ENCODE measurements at regions not wholly inside any gene's neighbourhood (a gene's known extent, or its start where the extent isn't known, plus 50 kb on each side); places are given as distances from the start of the nearest gene placed in this dataset.
"Not testable (repeated sequence)": the region's sequence is repeated elsewhere in the genome, so short reads cannot be mapped to it uniquely, and the experiment has no call there.

DNA sequence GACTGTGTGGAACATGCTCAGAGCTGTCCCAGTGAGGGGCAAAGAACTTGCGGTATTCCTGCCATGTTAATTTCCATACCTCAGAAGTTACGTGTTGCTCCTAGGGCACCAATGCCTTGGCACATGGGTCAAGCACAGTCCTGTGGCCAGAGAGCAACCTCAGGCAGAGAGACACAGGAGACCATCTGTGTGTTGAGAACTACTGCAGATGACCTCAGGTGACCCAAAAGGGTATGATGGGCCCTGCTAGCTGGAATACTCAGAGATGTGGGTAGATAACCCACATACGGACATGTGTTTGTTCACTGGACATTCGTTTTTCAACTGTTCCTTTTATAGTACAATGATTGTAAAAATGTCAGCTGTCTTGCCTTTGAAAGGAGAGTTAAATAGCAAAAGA is 71.5 kb upstream of the BMP2 start:
- DNase-seq (no peak), ATAC-seq (no peak)
- intact Hi-C loops (cut with micrococcal nuclease): no loop called here

DNA sequence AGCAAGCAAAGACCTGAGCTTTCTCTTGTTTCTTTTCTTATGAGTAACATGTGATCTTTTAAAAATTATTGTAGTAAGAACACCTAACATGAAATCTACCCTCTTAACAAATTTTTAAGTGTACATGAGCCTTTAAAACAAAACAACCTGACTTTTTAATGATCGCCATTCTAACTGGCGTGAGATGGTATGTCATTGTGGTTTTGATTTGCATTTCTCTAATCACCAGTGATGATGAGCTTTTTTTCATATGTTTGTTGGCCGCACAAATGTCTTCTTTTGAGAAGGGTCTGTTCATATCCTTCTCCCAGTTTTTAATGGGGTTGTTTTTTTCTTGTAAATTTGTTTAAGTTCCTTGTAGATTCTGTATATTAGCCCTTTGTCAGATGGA is 73.7 kb upstream of the BMP2 start:
- DNase-seq; ATAC-seq; intact Hi-C loops (cut with micrococcal nuclease): not testable (repeated sequence)

DNA sequence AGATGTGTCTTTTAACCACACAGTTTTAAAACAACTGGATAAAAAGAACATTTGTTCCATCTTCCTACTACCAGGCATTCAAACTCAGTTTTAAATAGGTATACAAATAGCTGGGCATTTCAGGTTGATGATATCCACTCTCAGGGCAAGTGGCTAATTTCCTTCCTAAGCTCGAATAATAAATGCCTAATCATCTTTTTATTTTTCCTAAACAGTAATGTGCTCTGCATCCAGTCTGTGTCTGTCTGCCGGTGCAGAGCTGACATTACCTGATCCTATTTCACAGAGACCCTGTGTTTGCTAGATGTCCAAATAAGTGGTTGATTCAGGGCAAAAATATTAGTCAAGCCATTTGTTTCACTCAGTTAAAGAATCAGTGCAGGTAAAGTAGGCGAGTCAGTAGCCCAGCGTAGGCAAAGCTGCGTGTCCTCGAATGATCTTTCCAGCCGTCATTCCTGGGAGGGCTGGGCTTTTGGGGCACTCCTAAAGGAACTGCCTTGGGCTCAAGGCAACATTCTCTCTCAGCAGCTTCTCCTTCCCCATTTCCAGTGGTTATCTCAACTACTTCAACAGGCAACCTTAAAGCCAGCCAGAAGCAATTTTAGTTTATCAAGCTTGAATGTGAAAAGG is 74.2 kb upstream of the BMP2 start:
- ATAC-seq (peak; percentile 63), DNase-seq (no peak)
- intact Hi-C loops (cut with micrococcal nuclease): no loop called here

DNA sequence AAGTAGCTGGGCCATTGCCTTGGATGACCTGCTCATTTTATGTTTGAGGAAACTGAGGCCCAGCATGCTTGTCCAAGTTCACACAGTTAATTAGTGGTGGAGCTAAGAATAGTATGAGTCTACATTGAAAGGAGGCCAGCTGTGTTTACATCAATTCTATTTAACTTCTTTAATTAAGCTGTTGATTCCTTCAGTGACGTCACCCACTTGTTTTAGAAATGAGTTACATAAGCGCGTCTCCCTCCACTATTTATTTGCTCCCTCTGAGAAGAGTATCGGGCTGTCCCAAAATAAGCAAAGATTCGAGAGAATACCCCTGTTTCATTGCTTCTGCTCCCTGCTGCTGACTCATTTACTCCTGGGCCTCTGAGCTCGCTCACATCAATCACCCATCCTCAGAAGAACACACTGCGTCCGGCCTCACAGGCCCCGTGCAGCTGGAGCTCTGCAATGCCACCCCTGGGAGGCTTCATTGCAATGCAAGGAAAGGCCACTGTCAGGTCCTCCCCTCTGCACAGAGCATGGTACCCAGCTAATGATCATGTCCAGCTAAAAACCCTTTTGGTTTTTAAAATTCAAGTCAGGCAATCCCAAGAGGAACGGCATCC is 74.8 kb upstream of the BMP2 start:
- ATAC-seq (peak; percentile 89), DNase-seq (peak; percentile 54)
- intact Hi-C loops (cut with micrococcal nuclease): no loop called here

DNA sequence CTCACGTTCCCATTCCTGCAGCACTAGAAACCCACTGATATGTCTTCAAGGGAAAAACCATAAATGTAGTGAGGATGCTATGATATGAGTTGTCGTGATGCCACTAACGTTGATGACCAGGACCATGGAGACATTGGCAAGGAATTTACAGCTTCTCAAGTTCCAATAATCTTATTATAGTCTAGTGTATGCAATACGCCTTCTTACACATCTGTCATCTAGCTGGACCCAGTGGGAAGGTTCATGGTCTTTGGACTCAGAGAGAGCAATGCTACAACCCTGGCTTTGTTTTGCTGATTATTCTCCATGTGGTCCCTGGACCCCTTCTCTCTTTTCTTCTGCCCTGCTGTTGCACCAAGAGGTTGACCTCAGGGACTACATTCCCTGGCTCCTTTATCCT is 76.0 kb upstream of the BMP2 start:
- intact Hi-C loops (cut with micrococcal nuclease): no loop called here
- ATAC-seq: no peak
- DNase-seq: no peak

DNA sequence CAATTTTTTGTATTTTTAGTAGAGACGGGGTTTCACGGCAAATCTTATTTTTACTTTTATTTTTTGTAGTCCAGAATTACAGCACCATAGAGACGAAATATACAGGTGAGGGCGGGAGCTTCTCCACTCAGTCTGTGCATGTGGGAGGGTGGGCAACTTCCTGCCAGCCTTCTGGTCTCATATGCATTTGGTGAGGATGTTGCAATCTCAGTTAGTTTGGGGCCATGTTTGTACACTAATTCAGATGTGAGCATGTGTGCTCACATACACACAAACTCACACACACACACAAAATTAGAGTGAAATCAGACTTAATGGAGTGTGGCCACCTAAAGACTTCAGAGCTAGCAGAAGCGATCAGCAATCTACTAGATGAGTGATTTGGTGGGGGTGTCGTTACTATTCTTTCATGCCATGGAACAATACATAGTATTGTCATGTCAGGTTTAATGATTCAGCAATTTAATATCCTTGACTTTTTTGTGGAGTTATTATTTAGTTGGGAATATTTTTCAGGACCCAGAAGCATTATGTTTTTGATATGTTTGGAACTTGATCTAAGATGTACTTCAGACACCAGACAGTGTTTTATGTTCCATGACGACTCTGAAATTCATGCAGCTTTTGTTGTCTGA is 78.0 kb upstream of the BMP2 start:
- DNase-seq: no peak
- ATAC-seq: no peak
- intact Hi-C loops (cut with micrococcal nuclease): no loop called here

DNA sequence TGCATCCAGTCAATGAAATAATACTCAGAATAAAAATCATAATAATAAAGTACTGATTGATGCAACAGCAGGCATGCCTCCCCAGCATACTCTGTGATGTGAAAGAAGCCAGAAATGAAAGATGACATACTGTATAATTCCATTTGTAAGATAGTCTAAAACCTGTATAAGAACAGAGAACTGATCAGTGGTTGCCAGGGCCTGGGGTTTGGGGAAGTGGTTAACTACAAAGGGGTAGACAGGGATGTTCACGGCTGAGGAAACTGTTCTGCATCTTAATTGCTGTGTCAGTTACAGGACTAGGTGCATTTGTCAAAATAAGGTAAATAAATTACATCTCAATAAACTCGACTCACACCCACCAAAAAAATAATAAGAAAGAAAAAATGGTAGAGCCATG is 81.3 kb upstream of the BMP2 start:
- no peak for DNase-seq

DNA sequence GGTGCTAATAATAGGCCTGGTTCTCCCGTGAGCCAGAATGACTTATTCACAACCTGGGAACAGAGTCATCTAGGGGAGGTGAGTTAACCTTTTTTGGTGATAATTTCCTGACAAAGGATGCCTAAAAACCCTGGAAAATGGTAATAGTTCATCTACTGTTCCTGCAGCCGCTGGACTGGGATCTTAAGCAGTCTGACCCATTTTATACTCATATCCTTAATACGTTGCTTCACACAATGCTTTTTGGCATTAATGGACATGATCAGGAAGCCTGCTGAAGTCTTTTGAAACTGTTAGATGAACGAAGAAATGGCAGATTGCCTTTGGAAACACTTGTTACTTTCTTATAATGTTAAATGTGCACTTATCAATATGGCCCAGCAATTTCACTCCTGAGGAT is 81.9 kb upstream of the BMP2 start:
- ATAC-seq (no peak), DNase-seq (no peak)
- intact Hi-C loops (cut with micrococcal nuclease): no loop called here

More for the DNA sequence above, 81.3 kb upstream of the BMP2 start:
- no peak for ATAC-seq
- intact Hi-C loops (cut with micrococcal nuclease): no loop called here

DNA sequence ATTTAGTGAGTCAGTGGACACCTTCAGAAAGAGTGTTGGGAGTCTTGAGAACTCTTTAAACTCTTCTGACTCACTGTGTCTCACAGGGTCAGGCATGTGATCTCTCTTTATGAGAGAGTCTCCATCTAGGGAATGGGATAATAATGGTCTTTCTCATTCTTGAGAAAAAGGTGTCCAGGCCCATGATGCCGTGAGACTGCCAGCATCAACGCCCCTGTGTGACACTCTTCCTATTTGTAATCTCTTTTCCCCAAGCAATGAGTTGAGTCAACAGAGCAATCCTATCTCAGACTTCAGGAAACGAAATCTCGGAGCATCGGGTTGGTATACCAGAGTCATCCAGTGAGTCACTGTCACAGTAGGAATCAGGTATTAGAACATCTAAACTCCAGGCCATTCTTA is 82.3 kb upstream of the BMP2 start:
- DNase-seq (no peak), ATAC-seq (no peak)
- intact Hi-C loops (cut with micrococcal nuclease): no loop called here

DNA sequence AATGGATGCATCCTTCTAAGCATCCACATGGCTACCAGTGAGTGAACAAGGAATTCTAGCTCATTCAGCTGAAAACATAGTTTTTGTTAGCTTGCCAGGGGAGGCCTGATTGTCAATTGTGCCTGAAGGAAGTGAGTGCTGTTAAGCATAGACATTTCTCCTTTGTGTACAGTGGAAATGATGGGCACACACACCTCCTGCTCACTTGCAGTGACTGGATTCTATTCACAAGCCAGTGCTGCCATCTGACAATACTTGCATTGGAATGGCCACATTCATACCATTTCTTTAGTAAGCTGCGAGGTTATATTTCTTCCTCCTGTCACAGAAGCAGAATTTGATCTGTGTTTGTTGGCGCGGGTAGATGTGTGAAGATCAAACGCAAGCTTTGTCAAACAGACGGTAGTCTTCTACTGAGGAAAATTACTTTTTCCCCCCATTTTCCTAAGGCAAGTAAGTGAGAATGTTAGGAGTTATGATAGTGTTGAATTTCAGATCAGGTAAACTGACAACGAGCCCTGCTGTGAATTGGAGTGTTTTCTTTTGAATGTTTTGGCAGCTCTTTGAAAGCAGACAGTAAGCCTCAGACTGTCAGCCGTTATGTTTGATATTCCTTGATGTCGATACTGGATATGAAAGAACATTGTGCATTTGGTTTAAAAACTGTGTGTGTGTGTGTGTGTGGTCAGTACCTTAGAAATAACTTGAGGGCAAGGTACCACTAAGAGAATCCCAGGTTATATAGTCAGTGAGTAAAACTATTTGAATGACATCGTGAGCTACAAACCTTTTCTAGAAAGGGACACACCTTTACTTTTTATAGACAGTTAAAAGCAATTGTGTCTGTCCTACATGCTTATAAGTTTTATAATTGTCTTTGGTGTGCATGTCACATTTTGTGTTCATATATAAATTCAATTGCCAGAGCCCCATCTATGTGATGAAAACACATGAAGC is 84.2 kb upstream of the BMP2 start:
- ATAC-seq (no peak), DNase-seq (no peak)
- intact Hi-C loops (cut with micrococcal nuclease): no loop called here

DNA sequence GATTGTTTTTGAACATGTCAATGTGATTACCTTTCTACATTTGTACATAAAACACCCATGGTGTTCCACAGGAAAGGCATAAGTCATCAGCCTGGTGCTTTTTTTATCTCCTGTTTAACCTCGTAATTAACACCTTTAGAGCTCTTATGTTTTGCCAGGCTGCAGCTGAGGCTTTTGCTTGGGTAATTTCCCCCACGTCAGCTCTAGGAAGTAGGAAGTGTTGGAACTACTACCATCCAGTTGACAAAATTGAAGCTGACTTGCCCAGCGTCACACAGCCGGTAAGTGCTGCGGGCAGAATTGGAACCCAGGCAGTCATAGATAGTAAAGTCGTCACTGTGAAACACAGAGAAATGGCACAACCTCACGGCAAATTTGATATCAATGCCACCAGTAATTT is 86.6 kb upstream of the BMP2 start:
- ATAC-seq: no peak
- intact Hi-C loops (cut with micrococcal nuclease): no loop called here
- DNase-seq: no peak

DNA sequence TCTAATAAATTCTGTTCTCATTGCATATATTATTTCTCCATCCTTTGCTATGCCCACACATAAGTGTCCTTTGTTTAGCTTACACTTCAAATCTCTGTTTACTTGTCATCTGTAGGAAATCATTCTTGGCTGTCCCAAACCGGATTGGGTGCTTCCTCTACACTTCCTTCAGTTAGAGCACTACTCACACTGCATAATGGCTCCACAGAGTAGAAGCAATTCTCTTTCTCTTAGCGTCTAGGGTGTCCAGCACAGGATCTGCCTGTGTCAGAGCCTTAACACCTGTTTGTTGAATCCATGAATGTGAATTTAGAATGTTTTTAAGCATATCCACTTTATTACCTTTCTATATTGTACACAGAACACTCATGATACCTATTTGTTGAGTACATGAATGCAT is 87.0 kb upstream of the BMP2 start:
- no peak for DNase-seq
- intact Hi-C loops (cut with micrococcal nuclease): no loop called here
- ATAC-seq: no peak

DNA sequence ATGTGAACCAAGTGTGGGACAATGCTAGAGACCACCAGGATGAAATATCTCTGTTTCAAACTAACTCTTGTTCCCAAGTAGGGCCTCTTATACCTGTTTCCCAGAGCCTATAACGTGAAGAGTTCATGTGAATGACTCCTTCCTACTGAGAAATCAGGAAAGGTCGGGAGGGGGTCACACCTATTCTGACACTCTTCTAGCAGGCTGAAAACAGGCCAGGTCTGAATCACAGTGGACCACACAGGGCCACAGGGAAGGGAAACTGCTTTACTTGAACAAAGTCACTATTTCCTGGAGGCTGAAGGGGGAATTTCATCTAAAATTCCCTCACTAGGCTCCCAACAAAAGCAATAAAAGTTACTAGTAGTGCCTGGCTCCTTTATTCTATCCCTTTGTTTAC is 88.4 kb upstream of the BMP2 start:
- no peak for ATAC-seq
- intact Hi-C loops (cut with micrococcal nuclease): no loop called here
- DNase-seq: no peak

DNA sequence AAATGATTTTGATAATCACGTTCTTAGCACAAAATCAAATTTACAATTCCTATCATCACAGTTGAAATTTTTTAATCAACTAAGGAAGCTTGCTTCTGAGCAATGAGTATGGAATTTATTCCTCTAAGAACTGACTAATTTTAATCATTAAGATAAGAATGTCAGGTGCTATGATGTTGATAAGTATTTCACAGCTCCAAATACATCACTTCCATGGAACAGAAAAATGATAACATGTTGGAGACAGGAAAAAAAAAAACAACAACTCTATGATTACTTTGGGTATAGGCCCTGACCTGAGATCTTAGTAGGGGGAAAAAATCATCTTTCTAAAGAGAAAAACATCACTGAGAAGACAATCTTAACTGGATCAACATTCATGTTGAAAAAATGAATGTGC is 89.4 kb upstream of the BMP2 start:
- intact Hi-C loops (cut with micrococcal nuclease): no loop called here
- DNase-seq (no peak), ATAC-seq (no peak)

DNA sequence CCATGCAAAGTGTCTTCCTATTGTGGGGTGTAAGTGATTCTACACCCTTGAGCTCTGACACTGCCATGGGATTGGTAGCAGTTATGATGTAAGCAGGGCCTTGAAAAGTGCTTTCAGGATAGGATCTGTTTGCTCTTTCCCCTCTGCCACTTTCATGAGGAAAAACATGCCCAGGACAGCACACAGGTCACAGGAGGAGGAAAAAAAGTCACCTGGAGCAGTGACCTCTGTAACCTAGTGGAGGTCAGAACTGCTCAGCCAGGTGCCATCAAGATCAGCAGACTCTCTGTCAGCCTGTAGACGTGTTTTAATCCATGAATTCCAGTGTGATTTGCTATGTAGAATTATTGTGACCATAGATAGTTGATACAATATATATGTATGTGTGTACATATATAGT is 92.7 kb upstream of the BMP2 start:
- intact Hi-C loops (cut with micrococcal nuclease): no loop called here
- DNase-seq (no peak), ATAC-seq (no peak)

DNA sequence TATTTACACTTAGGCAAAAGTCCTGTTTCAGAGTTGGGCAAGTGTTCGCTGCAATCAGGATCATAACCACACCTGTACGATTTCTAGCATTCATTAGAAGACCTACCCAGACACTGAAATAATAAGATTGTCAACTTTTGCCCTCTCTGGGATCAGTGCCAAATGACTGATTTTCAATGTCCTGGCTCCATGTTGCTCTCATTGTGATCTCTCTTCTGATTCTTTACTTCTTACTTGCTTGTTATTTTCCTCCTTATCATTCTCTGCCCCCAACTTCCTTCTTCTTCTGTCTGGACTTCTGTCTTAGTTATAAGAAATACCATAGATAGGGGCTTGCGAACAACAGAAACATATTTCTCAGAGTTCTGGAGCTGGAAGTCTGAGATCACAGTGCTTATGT is 94.4 kb upstream of the BMP2 start:
- no peak for ATAC-seq

DNA sequence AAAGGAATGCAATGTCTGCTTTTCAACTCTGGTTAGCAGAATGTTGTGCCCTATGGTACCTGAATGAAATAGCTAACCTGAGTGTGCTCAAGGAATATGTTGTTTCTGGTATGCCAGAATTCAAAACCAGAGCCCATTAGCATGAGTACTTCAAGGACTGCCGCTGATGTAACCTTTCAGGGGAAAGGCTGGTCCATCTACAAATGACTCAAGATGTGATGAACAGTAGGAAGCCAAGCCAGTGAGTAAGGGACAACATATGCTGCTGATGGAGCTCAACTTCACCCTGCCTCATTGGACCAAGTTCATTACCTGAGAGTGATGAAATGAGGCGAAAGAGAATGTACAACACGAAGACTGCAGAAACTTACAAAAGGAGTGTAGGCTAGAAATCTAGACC is 95.7 kb upstream of the BMP2 start:
- no peak for DNase-seq
- no peak for ATAC-seq
- intact Hi-C loops (cut with micrococcal nuclease): no loop called here

More for the DNA sequence above, 94.4 kb upstream of the BMP2 start:
- intact Hi-C loops (cut with micrococcal nuclease): no loop called here
- no peak for DNase-seq

DNA sequence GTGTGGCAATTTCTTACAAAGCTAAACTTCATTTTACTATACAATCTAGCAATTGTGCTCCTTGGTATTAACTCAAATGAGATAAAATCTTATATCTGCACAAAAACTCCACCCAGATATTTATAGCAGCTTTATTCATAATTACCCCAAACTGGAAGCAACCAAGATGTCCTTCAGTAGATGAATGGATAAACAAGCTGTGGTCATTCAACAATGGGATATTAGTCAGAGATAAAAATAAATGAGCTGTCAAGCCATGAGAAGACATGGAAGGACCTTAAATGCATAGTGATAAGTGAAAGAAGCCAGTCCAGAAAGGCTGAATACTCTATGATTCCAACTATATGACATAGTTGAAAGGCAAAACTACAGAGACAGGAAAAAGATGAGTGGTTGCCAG is 98.9 kb upstream of the BMP2 start:
- ATAC-seq (no peak), DNase-seq (no peak)
- intact Hi-C loops (cut with micrococcal nuclease): no loop called here

DNA sequence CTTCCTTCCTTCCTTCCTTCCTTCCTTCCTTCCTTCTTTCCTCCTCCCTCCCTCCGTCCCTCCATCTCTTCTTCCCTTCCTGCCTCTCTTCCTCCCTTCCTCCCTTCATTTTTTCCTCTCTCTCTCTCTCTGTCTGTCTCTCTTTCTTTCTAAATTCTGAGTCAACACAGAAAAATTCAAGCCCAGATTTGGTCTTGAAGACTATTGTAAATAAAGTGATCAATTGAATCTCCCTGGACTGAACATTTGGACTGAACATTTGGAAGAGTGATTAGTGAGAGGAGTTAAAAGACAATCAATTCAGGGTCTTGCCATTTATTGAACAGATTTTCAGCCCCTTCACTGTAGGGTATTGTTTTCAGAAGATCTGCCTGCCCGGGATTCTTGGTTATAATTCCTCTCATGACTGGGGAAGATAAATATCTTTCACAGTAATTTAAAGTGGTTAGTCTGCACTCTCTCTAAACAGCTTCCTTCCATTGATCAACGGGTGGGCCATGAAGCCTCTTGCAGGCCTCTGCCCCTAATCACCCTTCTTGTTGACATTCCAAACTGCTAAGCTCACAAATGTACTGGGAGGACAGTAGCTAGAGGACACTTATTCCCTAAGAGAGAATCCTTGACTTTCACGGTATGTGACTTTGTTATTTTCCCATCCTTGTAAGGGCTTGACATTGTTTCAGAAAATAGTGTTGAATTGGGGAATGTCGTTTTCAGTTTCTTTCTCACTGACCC is 101.7 kb upstream of the BMP2 start:
- DNase-seq (no peak), ATAC-seq (no peak)
- intact Hi-C loops (cut with micrococcal nuclease): no loop called here

All from left ventricle myocardium superior (tissue), 1 donor.